Gastrocnemius medialis (tissue), 4 donors: ENCODE measurements at regions not wholly inside any gene's neighbourhood (a gene's known extent, or its start where the extent isn't known, plus 50 kb on each side); places are given as distances from the start of the nearest gene placed in this dataset.

ENCODE experiments used
- ATAC-seq, 2 donors: fragments of 150-250 bp; one replicate each; pipeline ENCODE4 v1.9.1; 2016
- DNase-seq, 2 donors: peaks; one replicate each; pipeline ENCODE4 v3.0.0-alpha.2; 2019
- H3K27ac ChIP-seq, 4 donors: fragments of 200-600 bp; sonication (generic); 1 replicate in 1 of 4; 2 replicates in 3 of 4; pipeline ENCODE4 v1.5.1; 2016 to 2018; ENCODE audit warnings: mild to moderate bottlenecking in 2 of 4, moderate library complexity in 1 of 4
- H3K27me3 ChIP-seq, 3 donors: fragments of 200-600 bp; sonication (generic) in 2 of 3; 1 replicate in 1 of 3; 2 replicates in 2 of 3; pipeline versions ENCODE4 v1.5.1 to v1.6.0; 2016 to 2019; ENCODE audit warnings: mild to moderate bottlenecking in 1 of 3, moderate library complexity in 1 of 3
- H3K36me3 ChIP-seq, 2 donors: fragments of 200-600 bp; sonication (generic) in 1 of 2; one replicate each; pipeline ENCODE4 v1.5.1; 2017 to 2018
- H3K4me1 ChIP-seq, 2 donors: fragments of 200-600 bp; sonication (generic) in 1 of 2; one replicate each; pipeline ENCODE4 v1.5.1; 2016 to 2017; ENCODE audit warnings: mild to moderate bottlenecking in 2 of 2
- H3K4me3 ChIP-seq, 4 donors: fragments of 200-600 bp; sonication (generic) in 3 of 4; 1 replicate in 1 of 4; 2 replicates in 3 of 4; pipeline ENCODE4 v1.5.1; 2016 to 2019; ENCODE audit warnings: mild to moderate bottlenecking in 2 of 4
- H3K9me3 ChIP-seq, 3 donors: fragments of 200-600 bp; sonication (generic) in 2 of 3; 1 replicate in 1 of 3; 2 replicates in 2 of 3; pipeline ENCODE4 v1.5.1; 2016 to 2019
- POLR2A ChIP-seq, 2 donors: fragments of 450-650 bp; IDR thresholded peaks; one replicate each; pipeline ENCODE4 v1.6.1; 2017; ENCODE audit warnings: antibody characterized with exemption in 2 of 2, mild to moderate bottlenecking in 2 of 2, moderate library complexity in 2 of 2
- in situ Hi-C, 4 donors: fragments of 200-750 bp; cut with MboI; loops; one replicate each; pipeline versions ENCODE4 v1.15.0 to v1.8.0; 2017; ENCODE audit warnings: low sequenced_read_pairs in 4 of 4
- intact Hi-C: fragments of 100-400 bp; cut with DNase I; formaldehyde crosslinking; loops from one replicate; pipeline ENCODE4 v1.15.1; 2023; ENCODE audit warnings: low total_unique reads
- TF ChIP-seq, protein P1 (sequence below), 5 experiments: fragments of 450-650 bp in 3 of 5; fragments of 200-600 bp in 2 of 5; sonication (generic) in 2 of 5; IDR thresholded peaks in 4 of 5; conservative IDR thresholded peaks in 1 of 5; 1 replicate in 4 of 5; 2 replicates in 1 of 5; pipeline ENCODE4 v1.5.1; 2016 to 2019; ENCODE audit warnings: antibody characterized with exemption in 5 of 5, mild to moderate bottlenecking in 3 of 5, moderate library complexity in 3 of 5

DNA sequence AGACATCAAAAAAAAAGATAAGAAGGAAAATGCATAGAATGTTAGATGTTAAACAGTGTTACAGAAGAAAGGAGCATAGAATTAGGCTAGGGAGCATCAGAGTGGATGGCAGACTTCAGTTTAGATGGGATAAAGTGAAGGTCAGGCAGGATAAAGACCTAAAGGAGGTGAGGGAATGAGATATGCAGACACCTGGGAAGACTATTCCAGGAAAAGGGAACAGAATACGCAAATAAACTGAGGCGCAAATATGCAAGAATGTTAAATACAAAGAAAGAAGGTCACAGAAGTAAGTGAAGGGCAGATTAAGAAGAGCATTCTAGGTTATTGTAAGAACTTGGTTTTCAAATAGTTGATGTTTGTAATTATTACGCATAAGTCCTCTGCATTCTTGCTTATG is 116.3 kb upstream of the REG3A start:
- Histone ChIP-seq H3K36me3 (no peaks in the 10 kb centered on the region), H3K9me3 (peaks cover 0 to 3% (median 0%) of the 10 kb centered on the region in 3 donors), H3K27ac (no peak overlapping the region), H3K4me3 (no peak overlapping the region), H3K27me3 (no peaks in the 10 kb centered on the region), H3K4me1 (no peaks in the 10 kb centered on the region)
- in situ Hi-C loops = no loop called here
- intact Hi-C loops = no loop called here
- no peak for TF ChIP-seq POLR2A (IDR thresholded peaks at IDR 0.05)
- TF ChIP-seq, protein P1, sequence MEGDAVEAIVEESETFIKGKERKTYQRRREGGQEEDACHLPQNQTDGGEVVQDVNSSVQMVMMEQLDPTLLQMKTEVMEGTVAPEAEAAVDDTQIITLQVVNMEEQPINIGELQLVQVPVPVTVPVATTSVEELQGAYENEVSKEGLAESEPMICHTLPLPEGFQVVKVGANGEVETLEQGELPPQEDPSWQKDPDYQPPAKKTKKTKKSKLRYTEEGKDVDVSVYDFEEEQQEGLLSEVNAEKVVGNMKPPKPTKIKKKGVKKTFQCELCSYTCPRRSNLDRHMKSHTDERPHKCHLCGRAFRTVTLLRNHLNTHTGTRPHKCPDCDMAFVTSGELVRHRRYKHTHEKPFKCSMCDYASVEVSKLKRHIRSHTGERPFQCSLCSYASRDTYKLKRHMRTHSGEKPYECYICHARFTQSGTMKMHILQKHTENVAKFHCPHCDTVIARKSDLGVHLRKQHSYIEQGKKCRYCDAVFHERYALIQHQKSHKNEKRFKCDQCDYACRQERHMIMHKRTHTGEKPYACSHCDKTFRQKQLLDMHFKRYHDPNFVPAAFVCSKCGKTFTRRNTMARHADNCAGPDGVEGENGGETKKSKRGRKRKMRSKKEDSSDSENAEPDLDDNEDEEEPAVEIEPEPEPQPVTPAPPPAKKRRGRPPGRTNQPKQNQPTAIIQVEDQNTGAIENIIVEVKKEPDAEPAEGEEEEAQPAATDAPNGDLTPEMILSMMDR (IDR thresholded peaks at IDR 0.05 in 4 of 5, conservative IDR thresholded peaks at IDR 0.05 in 1 of 5) = no peak
- DNase-seq (no peak), ATAC-seq (no peak)

- Histone ChIP-seq H3K27ac (no peak overlapping the region), H3K27me3 (no peaks in the 10 kb centered on the region), H3K4me3 (no peak overlapping the region), H3K4me1 (no peaks in the 10 kb centered on the region), H3K9me3 (peaks cover 0 to 3% (median 0%) of the 10 kb centered on the region in 3 donors), H3K36me3 (no peaks in the 10 kb centered on the region)
- in situ Hi-C loops (no loop called here), intact Hi-C loops (no loop called here)
- no peak for DNase-seq
- no peak for ATAC-seq
- no peak for TF ChIP-seq POLR2A (IDR thresholded peaks at IDR 0.05)
- TF ChIP-seq, protein P1 (IDR thresholded peaks at IDR 0.05 in 4 of 5, conservative IDR thresholded peaks at IDR 0.05 in 1 of 5) = no peak
Observed at GRCh38 chr2:79275197-79275596, 115.6 kb upstream of the REG3A start.

DNA sequence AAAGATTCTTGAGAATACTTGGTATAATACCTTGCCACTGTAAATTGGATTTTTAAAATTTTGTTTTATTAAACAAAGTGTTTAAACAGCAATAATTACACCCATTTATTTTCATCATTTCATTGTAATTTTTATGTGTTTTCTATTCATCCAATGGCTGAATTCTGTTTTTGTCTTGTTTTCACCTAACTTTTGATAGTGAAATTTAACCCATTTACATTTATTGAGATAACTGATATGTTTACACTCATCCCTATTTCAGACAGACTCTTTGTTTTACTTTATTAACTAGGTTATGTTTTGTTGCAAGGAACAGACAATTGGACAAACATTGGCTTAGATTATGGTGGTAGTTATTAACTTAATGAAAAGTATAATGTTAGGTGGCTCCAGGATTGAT is 113.1 kb upstream of the REG3A start:
- ATAC-seq (no peak), DNase-seq (no peak)
- intact Hi-C loops = no loop called here
- Histone ChIP-seq H3K9me3 (peaks cover 0 to 3% (median 0%) of the 10 kb centered on the region in 3 donors), H3K4me1 (no peaks in the 10 kb centered on the region), H3K27ac (no peak overlapping the region), H3K36me3 (no peaks in the 10 kb centered on the region), H3K4me3 (no peak overlapping the region), H3K27me3 (no peaks in the 10 kb centered on the region)
- in situ Hi-C loops = no loop called here
- TF ChIP-seq, protein P1 (IDR thresholded peaks at IDR 0.05 in 4 of 5, conservative IDR thresholded peaks at IDR 0.05 in 1 of 5) = no peak
- no peak for TF ChIP-seq POLR2A (IDR thresholded peaks at IDR 0.05)

- no peaks in the 10 kb centered on the region for H3K4me1 ChIP-seq
- H3K36me3 ChIP-seq = no peaks in the 10 kb centered on the region
- no peak overlapping the region for H3K4me3 ChIP-seq
- in situ Hi-C loops (no loop called here), intact Hi-C loops (no loop called here)
- H3K27ac ChIP-seq = no peak overlapping the region
- DNase-seq = no peak
- ATAC-seq = no peak
- H3K9me3 ChIP-seq = peaks cover 0 to 3% (median 0%) of the 10 kb centered on the region in 3 donors
- H3K27me3 ChIP-seq = no peaks in the 10 kb centered on the region
- TF ChIP-seq POLR2A (IDR thresholded peaks at IDR 0.05) = no peak
- TF ChIP-seq, protein P1 (IDR thresholded peaks at IDR 0.05 in 4 of 5, conservative IDR thresholded peaks at IDR 0.05 in 1 of 5) = no peak
Observed at GRCh38 chr2:79271456-79271855, 111.9 kb upstream of the REG3A start.

DNA sequence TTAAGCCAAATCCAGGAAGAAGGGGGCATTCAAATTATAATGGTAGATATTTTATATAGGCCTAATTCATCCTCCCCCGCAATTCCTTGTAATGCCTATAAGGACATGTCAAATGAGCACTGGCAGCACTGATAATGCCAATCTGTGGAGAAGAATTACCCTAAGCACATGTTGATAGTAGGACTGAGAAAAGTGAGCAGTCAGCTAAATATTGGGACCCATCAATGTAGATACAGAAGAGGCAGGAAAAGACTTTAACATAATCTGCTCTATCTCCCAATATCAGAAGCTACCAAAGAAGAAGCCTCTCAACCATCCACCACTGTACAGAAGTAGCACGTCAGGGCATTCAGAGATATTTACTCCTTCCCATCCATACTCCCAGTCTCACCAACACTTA is 101.3 kb upstream of the REG3A start:
- TF ChIP-seq POLR2A (IDR thresholded peaks at IDR 0.05) = no peak
- TF ChIP-seq, protein P1 (IDR thresholded peaks at IDR 0.05 in 4 of 5, conservative IDR thresholded peaks at IDR 0.05 in 1 of 5) = no peak
- no peak for DNase-seq
- Histone ChIP-seq H3K9me3 (peaks cover 0 to 4% (median 0%) of the 10 kb centered on the region in 3 donors), H3K36me3 (no peaks in the 10 kb centered on the region), H3K4me1 (no peaks in the 10 kb centered on the region), H3K4me3 (no peak overlapping the region), H3K27me3 (no peaks in the 10 kb centered on the region), H3K27ac (no peak overlapping the region)
- in situ Hi-C loops = no loop called here
- no peak for ATAC-seq
- intact Hi-C loops = no loop called here
